ENCODE measurements at regions not wholly inside any gene's neighbourhood (a gene's known extent, or its start where the extent isn't known, plus 50 kb on each side); places are given as distances from the start of the nearest gene placed in this dataset.

DNA sequence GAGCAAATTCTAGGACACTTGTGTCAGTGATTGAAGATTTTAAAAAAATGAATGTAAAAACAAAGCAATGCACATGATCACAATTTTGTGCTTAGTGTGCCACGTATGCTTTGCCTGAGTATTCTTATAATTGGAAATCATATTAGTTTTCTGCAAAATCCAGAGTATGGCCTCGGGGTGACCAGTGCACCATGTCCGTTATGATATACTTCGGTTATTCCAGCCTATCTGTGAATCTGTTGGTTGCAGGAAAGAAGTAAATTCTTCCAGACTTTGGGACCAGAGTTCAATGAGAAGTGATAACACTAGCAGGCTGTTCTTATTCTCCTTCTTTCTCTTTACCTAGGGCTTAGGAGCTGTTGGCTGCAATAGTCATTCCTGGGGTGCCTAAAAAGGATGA lies 152.0 kb upstream of the TMC3 start:
- TF ChIP-seq POLR2AphosphoS5 (IDR thresholded peaks at IDR 0.05; ENCODE audit: low read depth, low read length) (no peak), TAF1 (IDR thresholded peaks at IDR 0.05; ENCODE audit: borderline replicate concordance, insufficient read depth, low read length) (no peak), FOXP2 (optimal IDR thresholded peaks at IDR 0.05; ENCODE audit: borderline replicate concordance, extremely low read depth, extremely low read length, insufficient read depth) (no peak)
- TF ChIP-seq, protein P1, sequence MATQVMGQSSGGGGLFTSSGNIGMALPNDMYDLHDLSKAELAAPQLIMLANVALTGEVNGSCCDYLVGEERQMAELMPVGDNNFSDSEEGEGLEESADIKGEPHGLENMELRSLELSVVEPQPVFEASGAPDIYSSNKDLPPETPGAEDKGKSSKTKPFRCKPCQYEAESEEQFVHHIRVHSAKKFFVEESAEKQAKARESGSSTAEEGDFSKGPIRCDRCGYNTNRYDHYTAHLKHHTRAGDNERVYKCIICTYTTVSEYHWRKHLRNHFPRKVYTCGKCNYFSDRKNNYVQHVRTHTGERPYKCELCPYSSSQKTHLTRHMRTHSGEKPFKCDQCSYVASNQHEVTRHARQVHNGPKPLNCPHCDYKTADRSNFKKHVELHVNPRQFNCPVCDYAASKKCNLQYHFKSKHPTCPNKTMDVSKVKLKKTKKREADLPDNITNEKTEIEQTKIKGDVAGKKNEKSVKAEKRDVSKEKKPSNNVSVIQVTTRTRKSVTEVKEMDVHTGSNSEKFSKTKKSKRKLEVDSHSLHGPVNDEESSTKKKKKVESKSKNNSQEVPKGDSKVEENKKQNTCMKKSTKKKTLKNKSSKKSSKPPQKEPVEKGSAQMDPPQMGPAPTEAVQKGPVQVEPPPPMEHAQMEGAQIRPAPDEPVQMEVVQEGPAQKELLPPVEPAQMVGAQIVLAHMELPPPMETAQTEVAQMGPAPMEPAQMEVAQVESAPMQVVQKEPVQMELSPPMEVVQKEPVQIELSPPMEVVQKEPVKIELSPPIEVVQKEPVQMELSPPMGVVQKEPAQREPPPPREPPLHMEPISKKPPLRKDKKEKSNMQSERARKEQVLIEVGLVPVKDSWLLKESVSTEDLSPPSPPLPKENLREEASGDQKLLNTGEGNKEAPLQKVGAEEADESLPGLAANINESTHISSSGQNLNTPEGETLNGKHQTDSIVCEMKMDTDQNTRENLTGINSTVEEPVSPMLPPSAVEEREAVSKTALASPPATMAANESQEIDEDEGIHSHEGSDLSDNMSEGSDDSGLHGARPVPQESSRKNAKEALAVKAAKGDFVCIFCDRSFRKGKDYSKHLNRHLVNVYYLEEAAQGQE (IDR thresholded peaks at IDR 0.05; ENCODE audit: insufficient read depth in 1 of 2, low read depth in 2 of 2, low read length in 2 of 2), result no peak

Data from PFSK-1 (cell line).